Thoracic aorta (tissue), 2 donors: ENCODE measurements at regions not wholly inside any gene's neighbourhood (a gene's known extent, or its start where the extent isn't known, plus 50 kb on each side); places are given as distances from the start of the nearest gene placed in this dataset.

Experiments used
- ATAC-seq: fragments of 150-250 bp; one replicate; pipeline ENCODE4 v1.8.0; 2017; ENCODE audit warnings: low read depth; ENCODE audit not compliant: insufficient number of reproducible peaks, low FRiP score
- DNase-seq: peaks from one replicate; pipeline ENCODE4 v3.0.0-alpha.2; 2020; ENCODE audit warnings: low spot score
- H3K27ac ChIP-seq, 2 donors: fragments of 200-600 bp; sonication (generic); 1 replicate in 1 of 2; 2 replicates in 1 of 2; pipeline ENCODE4 v1.5.1; 2016; ENCODE audit warnings: mild to moderate bottlenecking in 2 of 2, moderate library complexity in 2 of 2
- H3K27me3 ChIP-seq: fragments of 200-600 bp; sonication (generic); replicated peaks from 2 replicates; pipeline ENCODE4 v1.6.0; 2016; ENCODE audit warnings: mild to moderate bottlenecking; ENCODE audit not compliant: insufficient read depth
- H3K36me3 ChIP-seq: fragments of 200-600 bp; sonication (generic); one replicate; pipeline ENCODE4 v1.5.1; 2016
- H3K4me1 ChIP-seq, 2 donors: fragments of 200-600 bp; sonication (generic); 1 replicate in 1 of 2; 2 replicates in 1 of 2; pipeline versions ENCODE4 v1.5.1 to v1.6.0; 2016; ENCODE audit warnings: low read depth in 2 of 2, mild to moderate bottlenecking in 1 of 2; ENCODE audit not compliant: control insufficient read depth in 1 of 2
- H3K4me3 ChIP-seq: fragments of 200-600 bp; sonication (generic); 2 replicates; pipeline ENCODE4 v1.5.1; 2016; ENCODE audit warnings: mild to moderate bottlenecking
- H3K9me3 ChIP-seq: fragments of 200-600 bp; sonication (generic); 2 replicates; pipeline ENCODE4 v1.5.1; 2016
- CTCF ChIP-seq: fragments of 200-600 bp; sonication (generic); IDR thresholded peaks from one replicate; pipeline ENCODE4 v1.5.1; 2019; ENCODE audit warnings: antibody characterized with exemption

GRCh38 chr1:162944974-162945674, 84.1 kb upstream of the CCDC190 start:
- no peaks in the 10 kb centered on the region for H3K36me3 ChIP-seq
- no peak for TF ChIP-seq CTCF

GRCh38 chr1:162943622-162944021, 82.6 kb upstream of the CCDC190 start:
- Histone ChIP-seq H3K4me3 (no peak overlapping the region), H3K9me3 (no peaks in the 10 kb centered on the region), H3K27ac (no peak overlapping the region), H3K27me3 (no peaks in the 10 kb centered on the region), H3K36me3 (no peaks in the 10 kb centered on the region), H3K4me1 (no peaks in the 10 kb centered on the region)
- TF ChIP-seq CTCF: no peak
- no peak for DNase-seq
- no peak for ATAC-seq

More at GRCh38 chr1:162944974-162945674, 84.1 kb upstream of the CCDC190 start:
- no peaks in the 10 kb centered on the region for H3K27me3 ChIP-seq
- no peaks in the 10 kb centered on the region for H3K9me3 ChIP-seq
- no peaks in the 10 kb centered on the region for H3K4me1 ChIP-seq
- H3K27ac ChIP-seq: no peak overlapping the region
- no peak for ATAC-seq
- DNase-seq: no peak
- H3K4me3 ChIP-seq: no peak overlapping the region

- no peaks in the 10 kb centered on the region for H3K27me3 ChIP-seq
- TF ChIP-seq CTCF: no peak
- no peaks in the 10 kb centered on the region for H3K4me1 ChIP-seq
- no peak for ATAC-seq
- no peaks in the 10 kb centered on the region for H3K36me3 ChIP-seq
- H3K9me3 ChIP-seq: no peaks in the 10 kb centered on the region
- no peak for DNase-seq
- no peak overlapping the region for H3K27ac ChIP-seq
- H3K4me3 ChIP-seq: no peak overlapping the region
These were observed 82.1 kb upstream of the CCDC190 start for GRCh38 chr1:162942916-162943559.

- Histone ChIP-seq H3K4me3 (no peak overlapping the region), H3K27me3 (no peaks in the 10 kb centered on the region), H3K27ac (no peak overlapping the region), H3K4me1 (no peaks in the 10 kb centered on the region), H3K9me3 (no peaks in the 10 kb centered on the region), H3K36me3 (no peaks in the 10 kb centered on the region)
- ATAC-seq (no peak), DNase-seq (no peak)
- no peak for TF ChIP-seq CTCF
These were observed 80.0 kb upstream of the CCDC190 start for GRCh38 chr1:162941024-162941423.

GRCh38 chr1:162939035-162939434, 78.1 kb upstream of the CCDC190 start:
- no peaks in the 10 kb centered on the region for H3K9me3 ChIP-seq
- H3K27me3 ChIP-seq: no peaks in the 10 kb centered on the region
- ATAC-seq (no peak), DNase-seq (no peak)
- no peak overlapping the region for H3K4me3 ChIP-seq
- no peak for TF ChIP-seq CTCF
- H3K36me3 ChIP-seq: no peaks in the 10 kb centered on the region
- H3K4me1 ChIP-seq: no peaks in the 10 kb centered on the region
- no peak overlapping the region for H3K27ac ChIP-seq
